HG03280 (cell line): ENCODE measurements at regions not wholly inside any gene's neighbourhood (a gene's known extent, or its start where the extent isn't known, plus 50 kb on each side); places are given as distances from the start of the nearest gene placed in this dataset.

Source experiments
- ATAC-seq: cut with Tn5 transposase; IDR thresholded peaks from one replicate; pipeline ENCODE4 v1.9.1; 2021; ENCODE audit warnings: mild to moderate bottlenecking, moderate library complexity; ENCODE audit not compliant: unreplicated experiment

- ATAC-seq, result no peak
Measured at GRCh38 chr2:177138823-177139222, 73.8 kb upstream of the HNRNPA3 start.

GRCh38 chr2:177141866-177142265 is 70.7 kb upstream of the HNRNPA3 start:
- ATAC-seq, result no peak

DNA sequence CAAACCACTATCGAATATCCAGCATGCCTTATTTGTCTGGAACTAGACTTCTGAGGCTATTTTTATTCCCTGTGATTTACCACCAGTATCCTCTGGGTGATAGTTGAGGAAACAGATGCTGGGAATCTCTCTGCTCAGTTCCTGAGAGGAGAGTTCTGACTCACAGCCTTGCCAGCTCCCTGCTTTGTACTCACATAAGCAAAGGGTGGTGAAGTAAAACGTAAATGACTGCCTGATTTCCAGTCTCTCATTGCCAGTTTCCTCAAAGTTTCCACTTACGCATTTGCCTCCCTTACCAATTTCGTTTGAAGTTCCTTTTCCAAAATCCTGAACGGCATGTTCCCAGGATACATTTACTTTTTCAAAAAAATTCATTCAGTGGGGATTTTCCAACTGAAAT is 69.2 kb upstream of the HNRNPA3 start:
- no peak for ATAC-seq

- ATAC-seq, result peak; percentile 53
Measured at GRCh38 chr2:177147093-177147694, 65.4 kb upstream of the HNRNPA3 start.

DNA sequence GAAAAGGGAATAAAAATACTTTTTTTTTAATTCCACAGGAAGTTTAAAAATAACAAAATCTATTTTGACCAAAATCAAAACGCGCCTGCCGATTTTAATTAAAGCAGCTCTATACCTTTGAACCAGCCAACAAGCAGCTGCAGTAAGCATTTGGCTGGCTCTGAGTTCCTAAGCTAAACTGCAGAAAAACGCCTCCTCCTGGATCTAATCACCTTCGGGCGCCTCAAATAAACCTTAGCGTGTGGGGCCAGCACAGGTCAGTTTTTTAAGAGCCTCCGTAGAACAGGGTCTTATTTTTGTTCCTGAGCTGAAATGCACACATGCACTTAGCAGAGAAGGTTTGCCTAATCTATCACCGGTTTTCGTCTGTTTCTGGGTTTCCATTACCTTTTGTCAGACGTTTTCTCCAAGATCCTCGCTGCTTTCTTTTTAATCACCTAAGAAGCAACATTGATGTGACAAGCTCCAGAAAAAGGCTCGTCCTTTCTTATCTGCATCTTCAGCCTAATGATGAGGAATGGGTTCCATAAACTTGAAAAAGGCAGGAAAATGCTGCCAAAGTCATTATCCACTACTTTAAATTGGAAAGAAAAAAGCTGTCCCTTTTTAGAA is 64.7 kb upstream of the HNRNPA3 start:
- no peak for ATAC-seq

DNA sequence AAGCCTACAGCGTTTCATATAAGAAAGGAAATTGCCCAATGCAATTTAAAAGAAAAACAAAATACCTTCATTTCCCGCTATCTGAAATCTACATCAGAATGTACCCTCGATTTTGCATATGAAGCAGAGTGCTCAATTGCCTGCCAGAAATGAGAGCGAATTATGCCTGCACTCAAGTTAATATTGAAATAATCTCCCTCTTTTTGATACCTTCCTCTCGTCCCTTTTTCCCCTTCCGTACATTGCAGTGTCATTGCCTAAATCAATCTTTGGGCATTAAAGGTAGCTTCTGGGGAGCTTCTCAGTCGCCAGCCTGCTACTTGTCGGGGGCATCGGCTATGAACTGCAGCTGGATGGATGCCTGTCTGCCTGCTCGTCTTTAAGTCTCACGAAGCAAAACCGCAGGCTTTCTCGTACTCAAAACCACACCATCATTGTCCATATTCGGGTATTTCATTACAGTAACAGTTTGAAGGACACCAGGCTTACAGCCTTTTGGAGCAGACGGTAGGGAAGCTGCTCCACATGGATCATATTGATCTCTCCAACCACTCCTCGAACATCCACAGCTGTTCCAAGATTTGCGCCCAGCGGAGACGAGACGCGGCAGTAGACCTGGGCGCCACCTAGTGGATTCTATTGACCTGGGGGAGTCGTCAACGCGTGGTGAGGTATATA is 64.0 kb upstream of the HNRNPA3 start:
- peak; percentile 83 for ATAC-seq

DNA sequence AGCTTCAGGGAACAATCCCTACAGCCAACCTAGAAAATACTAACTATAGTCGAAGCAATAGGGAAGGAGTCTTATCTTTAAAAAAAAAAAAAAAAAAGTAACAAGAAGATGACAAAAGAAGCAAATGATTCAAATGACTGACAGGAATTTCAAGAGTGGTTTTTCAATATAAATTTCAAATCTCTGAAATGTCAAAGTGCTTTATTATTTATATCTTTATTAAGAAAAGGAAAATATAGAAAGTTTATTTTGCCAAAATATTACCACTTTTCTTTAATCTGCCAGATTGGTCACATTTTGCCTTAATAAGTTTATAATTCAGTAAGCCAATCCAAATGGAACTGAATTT is 63.5 kb upstream of the HNRNPA3 start:
- ATAC-seq, result no peak

- no peak for ATAC-seq
Measured at GRCh38 chr2:177153805-177154204, 58.8 kb upstream of the HNRNPA3 start.

GRCh38 chr2:177154809-177155208 is 57.8 kb upstream of the HNRNPA3 start:
- no peak for ATAC-seq

- ATAC-seq, result no peak
Measured at GRCh38 chr2:177155631-177156030, 57.0 kb upstream of the HNRNPA3 start.

DNA sequence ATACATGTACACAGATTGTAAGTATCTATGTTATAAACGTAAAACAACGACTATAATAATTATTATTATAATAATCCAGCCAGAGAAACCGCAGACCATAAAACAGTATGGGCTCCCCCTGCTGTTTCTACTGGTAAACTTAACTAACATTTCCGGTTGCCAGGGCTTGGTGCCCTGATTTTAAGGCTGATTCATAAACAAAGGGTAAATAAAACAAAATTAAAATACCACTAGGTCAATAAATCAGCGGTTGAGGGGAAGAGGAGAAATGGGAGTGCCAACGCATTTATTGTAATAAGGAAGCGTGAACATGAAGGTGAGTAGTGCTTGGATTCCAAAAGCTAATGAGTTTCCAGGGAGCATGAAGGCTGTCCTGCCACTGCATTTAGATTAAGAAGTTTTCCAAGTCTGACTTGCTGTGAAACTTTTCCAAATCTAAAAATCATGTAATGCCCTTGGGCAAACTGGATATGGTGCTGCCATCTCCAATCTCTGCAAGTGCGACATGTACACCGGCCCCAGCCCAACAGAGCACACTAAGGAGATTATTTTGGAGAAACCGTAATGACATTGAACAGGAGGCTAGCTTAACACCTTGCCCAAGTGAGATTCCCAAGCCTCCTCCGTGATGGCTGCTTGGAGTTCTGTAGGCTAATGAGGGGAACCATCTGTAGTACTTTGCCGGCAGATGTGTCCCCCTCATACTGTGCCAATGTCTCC is 50.7 kb upstream of the HNRNPA3 start:
- ATAC-seq, result no peak
